Neural progenitor cell (in vitro differentiated cells): ENCODE measurements at regions not wholly inside any gene's neighbourhood (a gene's known extent, or its start where the extent isn't known, plus 50 kb on each side); places are given as distances from the start of the nearest gene placed in this dataset.

ENCODE experiments used
- EZH2 ChIP-seq: fragments of 200-600 bp; sonication (generic); IDR thresholded peaks from 2 replicates; pipeline ENCODE4 v1.6.1; 2017; ENCODE audit warnings: antibody characterized with exemption, mild to moderate bottlenecking, moderate library complexity
- TF ChIP-seq, protein P1 (sequence below): fragments of 200-600 bp; sonication (generic); IDR thresholded peaks from 2 replicates; pipeline ENCODE4 v1.5.1; 2017; ENCODE audit warnings: antibody characterized with exemption, mild to moderate bottlenecking

DNA sequence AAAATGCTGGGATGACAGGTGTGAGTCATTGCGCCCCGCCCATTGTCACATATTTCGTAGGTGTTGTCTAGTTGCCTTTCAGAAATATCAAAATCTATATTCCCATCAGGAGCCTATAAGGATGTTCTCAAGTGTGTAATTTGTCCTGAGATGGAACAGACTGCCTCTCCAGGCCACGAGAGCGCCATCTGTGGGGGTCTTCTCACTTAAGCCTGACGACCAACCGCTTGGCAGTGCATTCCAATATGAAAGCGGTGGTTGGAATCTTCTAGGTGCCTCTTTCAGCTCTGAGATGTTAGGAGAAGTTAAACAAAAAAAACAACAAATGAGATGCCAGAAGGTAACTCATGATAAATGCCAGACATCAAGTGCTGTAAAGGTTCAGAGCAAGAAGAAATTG, 488.5 kb downstream of the QKI start:
- TF ChIP-seq, protein P1, sequence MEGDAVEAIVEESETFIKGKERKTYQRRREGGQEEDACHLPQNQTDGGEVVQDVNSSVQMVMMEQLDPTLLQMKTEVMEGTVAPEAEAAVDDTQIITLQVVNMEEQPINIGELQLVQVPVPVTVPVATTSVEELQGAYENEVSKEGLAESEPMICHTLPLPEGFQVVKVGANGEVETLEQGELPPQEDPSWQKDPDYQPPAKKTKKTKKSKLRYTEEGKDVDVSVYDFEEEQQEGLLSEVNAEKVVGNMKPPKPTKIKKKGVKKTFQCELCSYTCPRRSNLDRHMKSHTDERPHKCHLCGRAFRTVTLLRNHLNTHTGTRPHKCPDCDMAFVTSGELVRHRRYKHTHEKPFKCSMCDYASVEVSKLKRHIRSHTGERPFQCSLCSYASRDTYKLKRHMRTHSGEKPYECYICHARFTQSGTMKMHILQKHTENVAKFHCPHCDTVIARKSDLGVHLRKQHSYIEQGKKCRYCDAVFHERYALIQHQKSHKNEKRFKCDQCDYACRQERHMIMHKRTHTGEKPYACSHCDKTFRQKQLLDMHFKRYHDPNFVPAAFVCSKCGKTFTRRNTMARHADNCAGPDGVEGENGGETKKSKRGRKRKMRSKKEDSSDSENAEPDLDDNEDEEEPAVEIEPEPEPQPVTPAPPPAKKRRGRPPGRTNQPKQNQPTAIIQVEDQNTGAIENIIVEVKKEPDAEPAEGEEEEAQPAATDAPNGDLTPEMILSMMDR, result no peak
- TF ChIP-seq EZH2, result no peak
